Naive B cell (primary cell): ENCODE measurements at regions not wholly inside any gene's neighbourhood (a gene's known extent, or its start where the extent isn't known, plus 50 kb on each side); places are given as distances from the start of the nearest gene placed in this dataset.

Source experiments
- ATAC-seq, 2 donors: fragments of 150-1000 bp; cut with Tn5 transposase; 2 replicates each; pipeline ENCODE4 v1.10.0; 2021; ENCODE audit warnings: low read depth in 2 of 2, mild to moderate bottlenecking in 2 of 2, moderate library complexity in 2 of 2
- DNase-seq: peaks from one replicate; pipeline ENCODE4 v3.0.0; 2022
- H3K27ac Mint-ChIP-seq, 6 donors: one replicate each; pipeline ENCODE4 v1.8.0; 2020 to 2022; ENCODE audit warnings: mild to moderate bottlenecking in 6 of 6, mixed read lengths in 6 of 6, moderate library complexity in 5 of 6, inconsistent platforms in 2 of 6
- H3K27me3 Mint-ChIP-seq, 3 donors: one replicate each; pipeline ENCODE4 v1.8.0; 2021 to 2022; ENCODE audit warnings: mixed read lengths in 3 of 3, mild to moderate bottlenecking in 1 of 3
- H3K36me3 Mint-ChIP-seq, 2 donors: one replicate each; pipeline ENCODE4 v1.8.0; 2020 to 2022; ENCODE audit warnings: mixed read lengths in 2 of 2, inconsistent platforms in 1 of 2, mild to moderate bottlenecking in 1 of 2
- H3K4me1 Mint-ChIP-seq, 3 donors: one replicate each; pipeline ENCODE4 v1.8.0; 2020 to 2022; ENCODE audit warnings: mixed read lengths in 3 of 3, inconsistent platforms in 1 of 3, mild to moderate bottlenecking in 1 of 3, moderate library complexity in 1 of 3
- H3K4me3 Mint-ChIP-seq, 8 donors: one replicate each; pipeline ENCODE4 v1.8.0; 2020 to 2022; ENCODE audit warnings: mild to moderate bottlenecking in 8 of 8, mixed read lengths in 8 of 8, moderate library complexity in 8 of 8, inconsistent platforms in 2 of 8
- H3K9me3 Mint-ChIP-seq, 7 donors: one replicate each; pipeline ENCODE4 v1.8.0; 2020 to 2022; ENCODE audit warnings: mixed read lengths in 7 of 7, mild to moderate bottlenecking in 5 of 7, inconsistent platforms in 2 of 7, moderate library complexity in 1 of 7

- DNase-seq = no peak
- Mint-ChIP-seq H3K36me3 (no peaks in the 10 kb centered on the region), H3K4me3 (no peak overlapping the region), H3K9me3 (peaks cover 0 to 9% (median 0%) of the 10 kb centered on the region in 7 donors), H3K27me3 (peaks cover 5 to 21% (median 15%) of the 10 kb centered on the region in 3 donors), H3K4me1 (peaks cover 0 to 4% (median 3%) of the 10 kb centered on the region in 3 donors), H3K27ac (no peak overlapping the region)
- no peak for ATAC-seq
Measured at GRCh38 chr5:172550096-172550765, 90.8 kb upstream of the NEURL1B start.

DNA sequence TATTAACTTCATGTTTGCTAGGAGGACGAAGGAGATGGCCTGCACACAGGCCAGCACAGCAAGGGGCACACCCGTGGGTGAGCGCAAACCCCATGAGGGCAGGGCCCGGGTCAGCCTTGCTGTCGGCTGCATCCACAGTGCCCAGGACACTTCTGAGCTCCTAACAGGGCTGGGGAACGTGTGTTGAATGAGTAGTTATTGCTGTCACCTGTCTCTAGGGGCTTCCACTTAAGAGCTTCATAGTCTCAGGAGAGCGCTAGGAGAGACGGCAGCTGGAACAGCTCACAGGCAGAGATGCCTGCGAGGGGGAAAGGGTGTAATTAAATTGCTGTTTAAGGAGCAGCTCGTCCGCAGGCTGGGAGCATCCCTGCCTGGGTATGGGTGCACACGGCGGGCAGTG is 91.4 kb upstream of the NEURL1B start:
- ATAC-seq (no peak), DNase-seq (no peak)
- Mint-ChIP-seq H3K4me3 (no peak overlapping the region), H3K9me3 (peaks cover 0 to 9% (median 0%) of the 10 kb centered on the region in 7 donors), H3K36me3 (no peaks in the 10 kb centered on the region), H3K27ac (no peak overlapping the region), H3K27me3 (peaks cover 5 to 26% (median 19%) of the 10 kb centered on the region in 3 donors), H3K4me1 (peaks cover 0 to 4% (median 3%) of the 10 kb centered on the region in 3 donors)

DNA sequence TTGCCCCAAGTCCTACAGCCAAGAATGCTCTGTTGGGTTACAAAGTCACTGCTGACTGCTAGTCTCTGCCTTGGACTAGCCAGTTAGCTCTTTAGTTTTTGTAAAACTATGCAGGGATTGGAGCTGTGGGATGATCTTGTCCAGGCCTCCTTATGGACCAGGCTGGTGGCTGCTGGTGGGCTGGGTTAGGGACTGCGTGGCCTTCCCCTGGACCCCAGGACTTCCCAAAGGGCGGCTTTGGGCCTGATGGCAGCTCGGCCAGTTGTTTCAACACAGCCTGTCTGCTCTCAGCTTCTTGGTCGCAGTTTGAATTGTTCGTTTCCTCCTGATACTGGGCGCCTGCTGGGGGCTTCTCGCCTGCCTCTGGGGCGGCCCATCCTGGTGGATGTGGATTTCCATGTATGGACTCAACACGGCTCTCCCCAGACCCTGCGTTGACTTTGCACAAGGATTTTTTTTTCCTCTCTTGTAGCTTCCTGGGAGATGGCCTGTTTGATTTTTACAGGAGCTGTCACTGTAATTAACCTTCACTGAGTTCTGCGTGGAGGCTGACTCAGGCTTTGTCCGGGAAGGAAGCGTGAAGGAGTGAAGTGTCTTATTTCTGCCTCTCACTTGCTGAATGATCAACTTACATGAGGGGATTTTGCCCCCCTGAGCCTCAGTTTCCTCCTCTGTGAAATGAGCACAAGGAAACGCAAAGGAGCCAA is 91.9 kb upstream of the NEURL1B start:
- no peak overlapping the region for H3K4me3 Mint-ChIP-seq

GRCh38 chr5:172548311-172548731 is 92.7 kb upstream of the NEURL1B start:
- Mint-ChIP-seq H3K27me3 (peaks cover 11 to 29% (median 26%) of the 10 kb centered on the region in 3 donors), H3K4me3 (no peak overlapping the region), H3K27ac (no peak overlapping the region), H3K9me3 (peaks cover 0 to 9% (median 1%) of the 10 kb centered on the region in 7 donors), H3K36me3 (no peaks in the 10 kb centered on the region), H3K4me1 (peaks cover 0 to 4% (median 3%) of the 10 kb centered on the region in 3 donors)
- DNase-seq (no peak), ATAC-seq (no peak)

More for the DNA sequence above, 91.9 kb upstream of the NEURL1B start:
- DNase-seq = no peak
- Mint-ChIP-seq H3K4me1 (peaks cover 0 to 4% (median 3%) of the 10 kb centered on the region in 3 donors), H3K27me3 (peaks cover 10 to 29% (median 19%) of the 10 kb centered on the region in 3 donors), H3K27ac (peak overlapping the region in 1 of 6 donors; percentile 61), H3K9me3 (peaks cover 0 to 9% (median 0%) of the 10 kb centered on the region in 7 donors), H3K36me3 (no peaks in the 10 kb centered on the region)
- no peak for ATAC-seq

- H3K27ac Mint-ChIP-seq = no peak overlapping the region
- ATAC-seq (no peak), DNase-seq (no peak)
- no peaks in the 10 kb centered on the region for H3K4me1 Mint-ChIP-seq
- H3K4me3 Mint-ChIP-seq = no peak overlapping the region
- H3K27me3 Mint-ChIP-seq = peaks cover 11 to 29% (median 28%) of the 10 kb centered on the region in 3 donors
- no peaks in the 10 kb centered on the region for H3K36me3 Mint-ChIP-seq
- peaks cover 0 to 4% (median 1%) of the 10 kb centered on the region in 7 donors for H3K9me3 Mint-ChIP-seq
Measured at GRCh38 chr5:172546196-172546595, 91.9 kb upstream of the SH3PXD2B start.

DNA sequence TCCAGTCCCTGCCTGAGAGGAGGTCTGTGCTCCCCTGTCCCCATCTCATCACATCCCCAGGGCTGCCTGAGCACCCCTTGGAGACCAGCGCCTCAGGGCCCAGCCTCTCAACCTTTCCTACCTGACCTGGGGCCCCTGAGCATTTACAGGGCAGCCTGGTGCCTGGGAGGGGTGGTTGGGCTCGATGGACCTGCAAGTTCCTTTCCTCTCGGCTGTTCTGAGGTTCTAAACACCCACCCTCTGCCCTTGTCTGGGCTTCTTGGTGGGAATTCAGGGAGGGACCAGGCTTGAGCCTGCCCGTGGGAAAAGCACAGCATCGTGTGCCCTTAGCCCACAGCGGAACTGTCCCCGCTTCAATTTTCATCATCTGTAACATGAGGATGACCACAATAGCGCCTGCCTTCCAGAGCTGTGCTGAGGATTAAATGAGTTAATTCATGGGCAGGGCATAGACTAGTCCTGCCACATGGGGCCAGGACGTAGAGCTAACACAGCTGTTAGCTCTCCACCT is 91.0 kb upstream of the SH3PXD2B start:
- H3K27ac Mint-ChIP-seq = no peak overlapping the region
- no peaks in the 10 kb centered on the region for H3K36me3 Mint-ChIP-seq
- H3K27me3 Mint-ChIP-seq = peaks cover 11 to 31% (median 29%) of the 10 kb centered on the region in 3 donors
- H3K9me3 Mint-ChIP-seq = peaks cover 0 to 4% (median 1%) of the 10 kb centered on the region in 7 donors
- DNase-seq (no peak), ATAC-seq (no peak)
- H3K4me1 Mint-ChIP-seq = no peaks in the 10 kb centered on the region
- H3K4me3 Mint-ChIP-seq = no peak overlapping the region

GRCh38 chr5:172544371-172545095 is 90.2 kb upstream of the SH3PXD2B start:
- no peak for DNase-seq
- peaks cover 11 to 31% (median 29%) of the 10 kb centered on the region in 3 donors for H3K27me3 Mint-ChIP-seq
- no peaks in the 10 kb centered on the region for H3K4me1 Mint-ChIP-seq
- no peak overlapping the region for H3K4me3 Mint-ChIP-seq
- no peak overlapping the region for H3K27ac Mint-ChIP-seq
- ATAC-seq = no peak
- H3K36me3 Mint-ChIP-seq = no peaks in the 10 kb centered on the region
- H3K9me3 Mint-ChIP-seq = peaks cover 0 to 4% (median 1%) of the 10 kb centered on the region in 7 donors

DNA sequence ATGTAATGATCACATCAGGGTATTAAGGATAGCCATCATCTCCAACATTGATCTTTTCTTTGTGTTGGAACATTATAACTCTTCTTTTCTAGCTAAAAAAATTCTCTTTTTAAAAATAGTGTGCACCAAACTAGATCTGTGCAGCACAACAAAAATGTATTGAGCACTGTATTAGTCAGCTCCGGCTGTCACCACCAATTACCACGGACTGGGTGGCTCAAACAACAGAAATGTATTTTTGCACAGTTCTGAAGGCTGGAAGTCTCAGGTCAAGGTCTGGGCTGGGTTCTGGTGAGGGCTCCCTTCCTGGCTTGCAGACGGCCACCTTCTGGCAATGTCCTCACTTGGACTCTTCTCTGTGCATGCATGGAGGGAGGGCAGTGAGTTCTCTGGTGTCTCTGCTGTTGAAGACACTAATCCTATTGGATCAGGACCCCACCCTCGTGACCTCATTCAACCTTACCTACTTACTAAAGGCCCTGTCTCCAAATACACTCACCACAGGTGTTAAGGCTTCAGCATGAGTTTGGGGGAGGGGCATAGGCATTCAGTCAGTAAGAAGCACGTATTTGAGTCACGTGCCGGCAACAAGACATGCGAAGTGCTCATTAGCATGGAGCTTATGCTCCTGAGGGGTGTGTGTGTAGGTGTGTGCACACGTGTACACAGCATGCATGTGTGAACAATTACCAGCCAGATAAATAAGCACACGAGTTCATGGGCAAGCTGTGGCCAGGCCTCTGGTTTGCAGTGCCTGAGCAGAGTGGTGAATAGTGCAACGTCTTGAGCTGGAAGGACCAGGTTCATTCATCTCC is 89.4 kb upstream of the SH3PXD2B start:
- Mint-ChIP-seq H3K36me3 (no peaks in the 10 kb centered on the region), H3K27ac (no peak overlapping the region), H3K27me3 (peaks cover 11 to 31% (median 29%) of the 10 kb centered on the region in 3 donors), H3K4me3 (no peak overlapping the region), H3K9me3 (peaks cover 0 to 4% (median 1%) of the 10 kb centered on the region in 7 donors), H3K4me1 (no peaks in the 10 kb centered on the region)
- DNase-seq = no peak
- no peak for ATAC-seq

GRCh38 chr5:172542651-172543131 is 88.4 kb upstream of the SH3PXD2B start:
- Mint-ChIP-seq H3K4me1 (no peaks in the 10 kb centered on the region), H3K4me3 (no peak overlapping the region), H3K27ac (no peak overlapping the region), H3K36me3 (no peaks in the 10 kb centered on the region), H3K9me3 (peaks cover 0 to 4% (median 1%) of the 10 kb centered on the region in 7 donors), H3K27me3 (peaks cover 11 to 31% (median 29%) of the 10 kb centered on the region in 3 donors)
- no peak for ATAC-seq
- no peak for DNase-seq

DNA sequence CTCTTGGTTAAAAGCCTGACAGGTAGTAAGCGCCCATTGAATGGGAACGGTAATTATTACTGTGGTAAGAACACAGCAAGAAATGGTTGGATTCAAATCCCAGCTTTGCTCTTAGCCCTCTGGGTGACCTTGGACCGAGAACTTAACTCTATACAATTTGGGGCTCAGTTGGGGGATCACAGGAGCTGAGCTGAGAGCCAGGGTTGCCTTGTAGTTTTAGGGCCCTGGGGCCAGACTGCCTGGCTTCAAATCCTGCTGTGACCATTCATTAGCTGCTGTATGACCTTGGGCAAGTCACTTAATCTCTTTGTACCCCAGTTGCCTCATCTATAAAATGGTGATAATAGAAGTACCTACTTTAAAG is 87.4 kb upstream of the SH3PXD2B start:
- no peak for DNase-seq
- Mint-ChIP-seq H3K36me3 (no peaks in the 10 kb centered on the region), H3K27me3 (peaks cover 9 to 27% (median 23%) of the 10 kb centered on the region in 3 donors), H3K9me3 (peaks cover 0 to 10% (median 2%) of the 10 kb centered on the region in 7 donors), H3K27ac (no peak overlapping the region), H3K4me3 (no peak overlapping the region), H3K4me1 (no peaks in the 10 kb centered on the region)
- no peak for ATAC-seq

GRCh38 chr5:172541099-172541772 is 86.9 kb upstream of the SH3PXD2B start:
- Mint-ChIP-seq H3K27ac (no peak overlapping the region), H3K27me3 (peaks cover 6 to 25% (median 18%) of the 10 kb centered on the region in 3 donors), H3K9me3 (peaks cover 0 to 12% (median 4%) of the 10 kb centered on the region in 7 donors), H3K4me3 (no peak overlapping the region), H3K4me1 (no peaks in the 10 kb centered on the region), H3K36me3 (no peaks in the 10 kb centered on the region)
- ATAC-seq (no peak), DNase-seq (no peak)
